GM18870 (cell line): ENCODE measurements at regions not wholly inside any gene's neighbourhood (a gene's known extent, or its start where the extent isn't known, plus 50 kb on each side); places are given as distances from the start of the nearest gene placed in this dataset.

ENCODE experiments used
- ATAC-seq: cut with Tn5 transposase; IDR thresholded peaks from one replicate; pipeline ENCODE4 v1.9.1; 2021; ENCODE audit warnings: moderate library complexity; ENCODE audit not compliant: unreplicated experiment

DNA sequence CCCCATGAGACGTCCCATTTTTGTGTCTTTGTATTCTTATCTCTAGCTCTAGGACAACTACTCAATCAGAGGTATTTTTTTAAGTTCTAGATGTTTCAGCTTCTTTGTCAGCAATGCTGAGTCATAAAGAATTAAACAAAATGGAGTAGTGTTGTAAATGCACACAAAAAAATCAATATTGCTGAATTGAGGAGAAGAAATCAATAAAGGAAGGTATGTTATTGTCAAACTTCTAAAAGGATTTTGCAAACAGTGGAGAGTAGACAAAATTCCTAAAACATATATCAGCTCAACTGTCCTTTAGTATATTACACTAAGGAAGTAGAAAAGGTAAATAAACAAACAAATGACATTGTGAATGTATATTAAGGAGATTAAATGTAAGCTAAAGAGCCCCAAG, 726.1 kb upstream of the NRXN1 start:
- no peak for ATAC-seq

GRCh38 chr2:51734115-51734514, 702.2 kb upstream of the NRXN1 start:
- no peak for ATAC-seq

DNA sequence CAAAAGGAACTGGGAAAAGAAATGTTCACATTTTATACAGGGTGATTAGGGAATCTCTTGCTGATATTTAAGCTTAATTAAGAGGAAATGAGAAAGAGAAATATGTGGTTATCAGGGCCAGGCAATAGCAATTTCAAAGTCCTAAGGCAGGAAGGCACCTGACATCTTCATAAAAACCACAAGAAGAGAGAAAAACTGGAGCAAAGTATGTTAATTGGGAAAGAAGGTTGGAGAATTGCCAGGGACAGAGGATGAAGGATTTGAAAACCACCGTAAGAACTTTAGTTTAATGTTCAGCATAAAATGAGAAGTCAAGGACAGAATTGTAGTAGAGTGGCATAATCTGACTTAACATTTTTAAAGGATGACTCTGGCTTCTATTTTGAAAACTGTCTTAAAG, 691.8 kb upstream of the NRXN1 start:
- ATAC-seq, result no peak

DNA sequence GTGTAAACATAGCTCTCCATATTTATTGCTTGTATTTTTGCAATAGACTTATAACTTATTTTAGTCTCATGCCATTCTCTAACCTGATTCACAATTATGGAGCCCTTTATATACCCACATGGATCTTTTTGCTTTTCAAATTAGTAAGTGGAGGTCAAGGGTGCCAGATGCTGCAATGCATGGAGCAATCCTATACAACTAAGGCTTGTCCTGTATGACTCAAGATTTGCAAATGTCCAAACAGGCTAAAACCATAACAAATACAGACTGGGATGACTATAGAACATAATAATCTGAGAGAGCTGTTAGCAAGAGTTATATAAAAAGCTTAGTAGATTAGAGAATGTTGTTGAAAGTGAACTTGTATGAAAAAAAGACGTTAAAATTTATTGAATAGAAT, 690.4 kb upstream of the NRXN1 start:
- ATAC-seq, result no peak

GRCh38 chr2:51720826-51721225, 688.9 kb upstream of the NRXN1 start:
- no peak for ATAC-seq

DNA sequence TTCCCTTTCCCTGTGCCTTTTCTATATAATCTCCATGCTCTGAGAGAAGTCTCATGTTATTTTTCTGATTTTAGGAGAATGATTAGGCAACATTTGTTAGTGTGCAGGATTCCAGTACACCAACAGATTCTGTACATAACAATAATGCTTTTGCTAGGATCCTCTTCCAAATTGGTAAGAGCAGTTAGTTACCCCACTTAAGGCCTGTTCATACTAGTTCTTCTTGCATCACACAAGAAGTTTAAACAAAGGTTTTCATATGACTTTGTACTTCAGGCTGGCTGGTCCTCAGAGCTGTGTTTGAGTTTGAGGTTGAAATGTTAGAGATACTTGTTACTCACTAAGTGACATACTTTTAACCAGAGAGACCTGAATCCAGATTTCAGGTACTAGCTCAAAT, 686.9 kb upstream of the NRXN1 start:
- ATAC-seq, result no peak

DNA sequence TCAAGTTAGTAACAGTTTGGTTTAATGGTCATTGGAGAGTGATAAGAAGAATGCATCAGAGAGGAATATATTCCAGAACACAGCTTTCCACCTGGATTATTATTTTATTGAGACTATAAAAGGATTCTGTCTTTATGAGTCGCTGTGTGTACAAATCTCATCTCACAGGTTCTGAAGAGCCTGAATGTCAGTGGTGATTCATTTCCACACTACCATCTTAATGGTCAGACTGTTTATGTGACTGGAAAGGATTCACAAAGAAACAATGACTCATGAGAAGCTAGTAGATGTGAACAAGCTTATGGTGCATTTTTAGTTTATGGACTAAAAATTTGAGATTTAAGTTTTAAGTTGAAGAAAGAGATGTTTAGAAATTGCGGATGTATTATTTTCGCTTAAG, 685.4 kb upstream of the NRXN1 start:
- ATAC-seq, result no peak

DNA sequence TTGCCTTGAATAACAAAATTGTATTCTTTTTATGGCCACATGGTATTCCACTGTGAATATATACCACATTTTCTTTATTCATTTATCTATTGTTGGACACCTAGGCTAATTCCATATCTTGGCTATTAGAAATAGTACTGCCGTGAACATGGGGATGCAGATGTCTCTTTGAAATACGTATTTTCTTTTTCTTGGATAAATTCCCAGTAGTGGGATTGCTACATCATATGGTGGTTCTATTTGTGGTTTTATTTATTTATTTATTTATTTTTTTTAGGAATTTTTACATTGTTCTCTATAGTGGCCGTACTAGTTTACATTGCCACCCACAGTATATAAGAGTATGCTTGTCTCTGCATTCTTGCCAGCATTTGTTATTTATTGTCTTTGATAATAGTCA, 679.8 kb upstream of the NRXN1 start:
- no peak for ATAC-seq

DNA sequence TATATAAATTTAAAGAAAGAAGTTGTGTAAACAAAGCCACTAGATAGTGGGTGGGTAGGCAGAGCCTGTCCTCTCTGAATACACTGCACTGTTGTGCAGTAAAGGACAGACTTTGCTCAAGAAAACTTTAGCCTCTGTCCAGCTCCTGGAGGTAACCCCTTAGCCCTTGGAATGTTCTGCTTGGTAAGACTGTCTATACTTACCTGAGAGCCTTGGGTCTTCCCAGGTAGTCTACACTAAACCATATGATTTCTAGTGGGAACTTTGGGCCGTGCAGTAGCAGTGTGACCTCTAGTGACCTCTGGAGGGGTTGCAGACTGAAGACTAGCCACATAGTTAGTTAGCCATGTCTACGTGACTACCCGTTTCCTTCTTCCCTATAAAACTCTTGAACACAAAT, 678.3 kb upstream of the NRXN1 start:
- ATAC-seq, result no peak

GRCh38 chr2:51707625-51708024, 675.7 kb upstream of the NRXN1 start:
- no peak for ATAC-seq

GRCh38 chr2:51706220-51706619, 674.3 kb upstream of the NRXN1 start:
- no peak for ATAC-seq

DNA sequence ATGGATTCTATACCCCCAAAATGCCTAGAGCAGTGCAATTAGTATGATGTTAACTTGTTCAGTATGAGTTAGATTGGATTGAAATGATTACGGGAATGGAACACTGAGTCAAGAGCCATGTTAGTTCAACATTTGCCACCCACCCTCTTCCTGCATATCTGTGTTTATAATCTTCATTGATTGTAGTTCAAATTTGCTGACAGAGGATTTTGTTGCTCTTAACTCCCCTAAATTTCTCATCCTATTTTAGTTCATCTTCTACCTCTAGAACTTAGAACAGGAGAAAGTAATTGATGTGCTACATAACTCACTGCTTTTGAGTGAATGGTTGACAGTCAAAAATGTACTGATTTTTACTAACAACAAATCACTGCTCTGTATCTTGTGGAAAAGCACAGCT, 673.5 kb upstream of the NRXN1 start:
- no peak for ATAC-seq

DNA sequence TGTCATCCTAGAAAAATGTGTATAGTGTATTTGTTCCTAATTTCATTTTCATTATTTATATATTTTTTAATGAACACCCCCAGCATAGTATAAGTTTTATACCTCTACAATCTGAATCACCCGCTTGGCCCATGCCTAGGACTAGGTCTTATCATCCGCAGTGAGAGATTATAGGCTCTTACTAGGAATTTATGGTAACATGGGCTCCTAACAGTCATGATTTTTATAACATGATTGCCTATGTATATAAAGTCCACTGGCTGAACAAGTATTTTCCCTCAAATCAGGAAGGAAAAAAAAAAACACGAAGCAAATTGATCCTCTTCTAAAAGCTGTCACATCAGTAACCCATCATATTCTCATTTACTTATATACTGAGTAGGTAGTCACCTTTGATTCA, 666.1 kb upstream of the NRXN1 start:
- no peak for ATAC-seq

- no peak for ATAC-seq
These were observed 665.2 kb upstream of the NRXN1 start for GRCh38 chr2:51697095-51697494.

GRCh38 chr2:51695531-51695930, 663.6 kb upstream of the NRXN1 start:
- ATAC-seq, result no peak

- no peak for ATAC-seq
These were observed 661.7 kb upstream of the NRXN1 start for GRCh38 chr2:51693640-51694039.

- ATAC-seq, result no peak
These were observed 649.9 kb upstream of the NRXN1 start for GRCh38 chr2:51681854-51682253.

- ATAC-seq, result no peak
These were observed 641.7 kb upstream of the NRXN1 start for GRCh38 chr2:51673628-51674027.

GRCh38 chr2:51667679-51668078, 635.7 kb upstream of the NRXN1 start:
- no peak for ATAC-seq

DNA sequence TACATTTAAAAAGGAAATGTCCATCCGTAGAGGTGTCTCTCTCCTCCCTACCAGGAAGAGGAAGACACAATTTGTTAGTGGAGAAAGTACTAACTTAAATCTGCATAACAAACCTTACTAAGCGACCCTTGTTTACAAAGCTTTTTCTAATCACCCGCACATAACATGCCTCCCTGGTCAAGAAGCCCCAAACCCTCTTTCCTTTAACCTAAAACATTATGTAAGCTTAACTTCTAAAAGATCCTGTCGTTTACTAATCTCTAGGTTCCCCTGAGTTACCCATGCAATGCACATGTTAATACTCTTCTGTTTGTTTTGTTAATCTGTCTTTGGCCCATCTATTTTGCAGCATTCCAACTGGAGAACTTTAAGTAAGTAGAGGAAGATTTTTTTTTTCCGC, 630.3 kb upstream of the NRXN1 start:
- ATAC-seq, result no peak

DNA sequence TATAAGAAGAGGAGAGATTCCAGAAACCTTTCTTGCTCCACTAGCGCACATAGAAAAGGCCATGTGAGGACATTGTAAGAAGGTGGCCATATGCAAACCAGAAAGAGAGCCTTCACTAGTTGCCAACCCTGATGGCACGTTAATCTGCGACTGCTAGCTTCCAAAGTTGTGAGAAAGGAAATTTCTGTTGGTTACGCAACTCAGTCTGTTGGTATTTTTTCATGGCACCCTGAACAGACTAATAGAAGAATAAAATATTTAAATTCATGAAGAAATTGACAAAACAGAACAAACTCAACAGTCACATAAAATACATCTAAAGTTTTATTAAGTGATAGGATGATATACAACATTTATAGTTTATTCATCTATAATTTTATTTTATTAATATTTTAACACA, 625.9 kb upstream of the NRXN1 start:
- no peak for ATAC-seq

- peak; percentile 78 for ATAC-seq
These were observed 618.8 kb upstream of the NRXN1 start for GRCh38 chr2:51650769-51651168.

DNA sequence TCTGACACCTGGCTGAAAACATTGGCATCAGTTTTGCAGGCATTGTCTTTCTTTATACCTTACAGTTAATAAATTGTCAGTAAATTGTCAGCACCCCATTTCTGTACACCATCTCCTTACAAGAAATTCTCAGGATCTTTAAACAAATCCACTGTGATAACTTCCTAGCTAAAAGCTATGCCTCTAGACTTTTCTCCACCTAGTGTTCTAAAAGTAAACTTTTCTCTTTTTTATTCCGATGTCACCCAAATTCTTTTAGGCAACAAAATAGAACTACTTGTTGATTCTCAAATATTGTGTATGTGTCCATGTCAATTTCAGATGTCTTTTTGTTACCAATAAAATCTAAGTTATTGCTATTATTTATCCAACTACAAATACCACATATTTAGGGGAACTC, 617.4 kb upstream of the NRXN1 start:
- no peak for ATAC-seq

DNA sequence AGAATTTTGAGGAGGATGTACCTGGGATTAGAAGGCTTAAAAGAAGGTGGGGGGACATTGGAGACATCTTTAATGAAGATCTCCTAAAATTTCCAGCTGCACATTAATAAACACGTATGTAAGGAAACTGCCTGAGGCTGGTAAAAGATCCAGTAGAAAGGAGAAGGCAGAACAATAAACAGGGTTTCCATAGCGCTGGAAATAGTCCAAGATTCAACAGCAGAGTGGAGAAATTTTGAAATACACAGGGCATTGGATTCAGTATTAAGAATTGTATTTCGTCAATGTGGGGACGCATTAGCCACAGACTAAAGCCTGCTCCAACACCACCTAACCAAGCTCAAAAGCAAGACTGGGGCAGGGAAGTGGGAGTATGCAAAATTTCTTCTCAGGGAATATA, 606.9 kb upstream of the NRXN1 start:
- no peak for ATAC-seq
